Keratinocyte (primary cell): ENCODE measurements at regions not wholly inside any gene's neighbourhood (a gene's known extent, or its start where the extent isn't known, plus 50 kb on each side); places are given as distances from the start of the nearest gene placed in this dataset.

Source experiments
- DNase-seq: peaks from one replicate; pipeline ENCODE4 v3.0.0-alpha.2; 2011; ENCODE audit warnings: low read depth, missing footprints, low spot score
- FAIRE-seq: peaks from 2 replicates; lab custom pipeline; 2011; peaks lifted over from hg19 to GRCh38; lab: Jason Lieb, UNC
- H2AFZ ChIP-seq: 2 replicates; pipeline ENCODE4 v1.6.0; 2012; ENCODE audit warnings: low read length, control low read depth, inconsistent platforms; ENCODE audit not compliant: control insufficient read depth
- H3K27ac ChIP-seq: 2 replicates; pipeline ENCODE4 v1.5.1; 2011; ENCODE audit warnings: low read length; ENCODE audit not compliant: control insufficient read depth, insufficient read depth
- H3K27me3 ChIP-seq: 3 replicates; pipeline ENCODE4 v1.6.0; 2011; ENCODE audit warnings: low read length; ENCODE audit not compliant: control insufficient read depth, insufficient read depth; ENCODE audit errors: extremely low read depth
- H3K36me3 ChIP-seq, 2 experiments: 2 replicates in 1 of 2; 3 replicates in 1 of 2; pipeline ENCODE4 v1.5.1; 2011; ENCODE audit warnings: low read length in 2 of 2, mild to moderate bottlenecking in 1 of 2; ENCODE audit not compliant: control insufficient read depth in 2 of 2, insufficient read depth in 2 of 2; ENCODE audit errors: extremely low read depth in 1 of 2
- H3K4me1 ChIP-seq: 3 replicates; pipeline ENCODE4 v1.5.1; 2011; ENCODE audit warnings: low read length; ENCODE audit not compliant: control insufficient read depth, insufficient read depth; ENCODE audit errors: extremely low read depth
- H3K4me2 ChIP-seq: 3 replicates; pipeline ENCODE4 v1.6.0; 2011; ENCODE audit warnings: low read depth, low read length; ENCODE audit not compliant: control insufficient read depth, insufficient read depth; ENCODE audit errors: extremely low read depth
- H3K4me3 ChIP-seq, 3 experiments: fragments of 200-600 bp in 1 of 3; sonication (generic) in 1 of 3; 2 replicates in 2 of 3; 3 replicates in 1 of 3; pipeline ENCODE4 v1.5.1; 2011 to 2016; ENCODE audit warnings: low read length in 3 of 3, mild to moderate bottlenecking in 3 of 3, control low read depth in 2 of 3, inconsistent platforms in 1 of 3, low read depth in 1 of 3, mixed read lengths in 1 of 3, mixed run types in 1 of 3, moderate library complexity in 1 of 3; ENCODE audit not compliant: control insufficient read depth in 2 of 3, insufficient read depth in 2 of 3; ENCODE audit errors: extremely low read depth in 1 of 3
- H3K79me2 ChIP-seq: 2 replicates; pipeline ENCODE4 v1.6.0; 2012; ENCODE audit warnings: low read length; ENCODE audit not compliant: control insufficient read depth, insufficient read depth
- H3K9ac ChIP-seq: 3 replicates; pipeline ENCODE4 v1.6.0; 2011; ENCODE audit warnings: low read length; ENCODE audit not compliant: control insufficient read depth, insufficient read depth; ENCODE audit errors: extremely low read depth
- H3K9me1 ChIP-seq: 3 replicates; pipeline ENCODE4 v1.6.0; 2011; ENCODE audit warnings: low read length; ENCODE audit not compliant: control insufficient read depth, insufficient read depth; ENCODE audit errors: extremely low read depth
- H3K9me3 ChIP-seq: 2 replicates; pipeline ENCODE4 v1.5.1; 2012; ENCODE audit warnings: low read depth, low read length; ENCODE audit not compliant: control insufficient read depth
- H4K20me1 ChIP-seq: 3 replicates; pipeline ENCODE4 v1.6.0; 2011; ENCODE audit warnings: low read length; ENCODE audit not compliant: control insufficient read depth, insufficient read depth; ENCODE audit errors: extremely low read depth
- CTCF ChIP-seq, 3 experiments: IDR thresholded peaks in 1 of 3; conservative IDR thresholded peaks in 1 of 3; optimal IDR thresholded peaks in 1 of 3; 2 replicates in 2 of 3; 3 replicates in 1 of 3; pipeline versions ENCODE3 to v1.5.1; 2011; ENCODE audit warnings: low read length in 3 of 3, mild to moderate bottlenecking in 3 of 3, moderate library complexity in 2 of 3, control low read depth in 1 of 3, inconsistent platforms in 1 of 3; ENCODE audit not compliant: insufficient read depth in 2 of 3; ENCODE audit errors: extremely low read depth in 1 of 3
- EZH2 ChIP-seq: IDR thresholded peaks from one replicate; pipeline ENCODE4 v1.6.1; 2012; ENCODE audit warnings: inconsistent platforms, mild to moderate bottlenecking, low read length, moderate library complexity
- dilution Hi-C: fragments of 300-500 bp; cut with MboI; formaldehyde crosslinking; loops from one replicate; pipeline ENCODE4 v1.7.0; 2020; ENCODE audit warnings: low sequenced_read_pairs; ENCODE audit not compliant: extremely low pct_ligation_motif_present

GRCh38 chr2:188146888-188147287, 144.8 kb upstream of the GULP1 start:
- H2AFZ ChIP-seq, result no peak overlapping the region
- no peaks in the 10 kb centered on the region for H3K79me2 ChIP-seq
- dilution Hi-C loops, result no loop called here

GRCh38 chr2:188151670-188152069, 140.0 kb upstream of the GULP1 start:
- dilution Hi-C loops, result no loop called here
- Histone ChIP-seq H3K27me3 (no peaks in the 10 kb centered on the region), H3K9ac (no peak overlapping the region), H3K79me2 (no peaks in the 10 kb centered on the region), H3K4me1 (no peaks in the 10 kb centered on the region), H3K4me3 (no peak overlapping the region), H3K27ac (no peak overlapping the region), H3K4me2 (no peak overlapping the region), H3K9me1 (no peaks in the 10 kb centered on the region), H2AFZ (no peak overlapping the region), H4K20me1 (no peaks in the 10 kb centered on the region), H3K36me3 (no peaks in the 10 kb centered on the region), H3K9me3 (no peaks in the 10 kb centered on the region)
- TF ChIP-seq CTCF (optimal IDR thresholded peaks at IDR 0.05 in 1 of 3, IDR thresholded peaks at IDR 0.05 in 1 of 3, conservative IDR thresholded peaks at IDR 0.05 in 1 of 3; ENCODE audit: extremely low read depth in 1 of 3, insufficient read depth in 2 of 3, low read length in 3 of 3), result no peak
- TF ChIP-seq EZH2, result no peak
- DNase-seq (no peak), FAIRE-seq (no peak)

More at GRCh38 chr2:188146888-188147287, 144.8 kb upstream of the GULP1 start:
- Histone ChIP-seq H3K4me2 (no peak overlapping the region), H4K20me1 (no peaks in the 10 kb centered on the region), H3K36me3 (no peaks in the 10 kb centered on the region), H3K4me1 (peaks cover 16% of the 10 kb centered on the region), H3K9ac (no peak overlapping the region), H3K9me1 (no peaks in the 10 kb centered on the region), H3K27ac (no peak overlapping the region), H3K4me3 (no peak overlapping the region), H3K27me3 (no peaks in the 10 kb centered on the region), H3K9me3 (no peaks in the 10 kb centered on the region)
- FAIRE-seq (no peak), DNase-seq (no peak)
- TF ChIP-seq EZH2 (no peak), CTCF (optimal IDR thresholded peaks at IDR 0.05 in 1 of 3, IDR thresholded peaks at IDR 0.05 in 1 of 3, conservative IDR thresholded peaks at IDR 0.05 in 1 of 3; ENCODE audit: extremely low read depth in 1 of 3, insufficient read depth in 2 of 3, low read length in 3 of 3) (no peak)
